Transverse colon (tissue), 4 donors: ENCODE measurements at regions not wholly inside any gene's neighbourhood (a gene's known extent, or its start where the extent isn't known, plus 50 kb on each side); places are given as distances from the start of the nearest gene placed in this dataset.

Experiments used
- DNase-seq: peaks from one replicate; pipeline ENCODE4 v3.0.0-alpha.2; 2019
- H3K27ac ChIP-seq, 4 donors: fragments of 200-600 bp; sonication (generic); 2 replicates each; pipeline ENCODE4 v1.5.1; 2016 to 2018; ENCODE audit warnings: inconsistent platforms in 4 of 4
- H3K27me3 ChIP-seq: fragments of 200-600 bp; sonication (generic); 2 replicates; pipeline ENCODE4 v1.5.1; 2017; ENCODE audit warnings: inconsistent platforms
- H3K36me3 ChIP-seq, 4 donors: fragments of 200-600 bp; sonication (generic); 2 replicates each; pipeline ENCODE4 v1.5.1; 2017 to 2019; ENCODE audit warnings: inconsistent platforms in 4 of 4
- H3K4me1 ChIP-seq, 4 donors: fragments of 200-600 bp; sonication (generic); 2 replicates each; pipeline ENCODE4 v1.5.1; 2017 to 2020; ENCODE audit warnings: inconsistent platforms in 4 of 4
- H3K4me3 ChIP-seq, 4 donors: fragments of 200-600 bp; sonication (generic); 1 replicate in 1 of 4; 2 replicates in 3 of 4; pipeline versions ENCODE4 v1.5.1 to v1.6.1; 2017 to 2019; ENCODE audit warnings: inconsistent platforms in 4 of 4
- H3K9me3 ChIP-seq, 2 donors: fragments of 200-600 bp; sonication (generic); 2 replicates each; pipeline ENCODE4 v1.5.1; 2017 to 2019; ENCODE audit warnings: inconsistent platforms in 2 of 2
- EP300 ChIP-seq: sonication (generic); formaldehyde crosslinking; IDR thresholded peaks from one replicate; pipeline ENCODE4 v1.6.1; 2017; ENCODE audit warnings: antibody characterized with exemption, low read depth
- POLR2A ChIP-seq: fragments of 450-650 bp; IDR thresholded peaks from one replicate; pipeline ENCODE4 v1.6.1; 2016; ENCODE audit warnings: antibody characterized with exemption, mild to moderate bottlenecking, moderate library complexity
- POLR2AphosphoS5 ChIP-seq, 3 donors: sonication (generic); formaldehyde crosslinking; IDR thresholded peaks; one replicate each; pipeline ENCODE4 v1.6.1; 2016; ENCODE audit warnings: antibody characterized with exemption in 3 of 3
- WGBS, 2 donors: methylation state at CpG; one replicate each; pipeline ENCODE4 v1.1.5; 2018; ENCODE audit warnings: low coverage in 1 of 2; 5-methylcytosine and 5-hydroxymethylcytosine counted together
- in situ Hi-C, 4 donors: fragments of 200-750 bp; cut with MboI; loops; one replicate each; pipeline versions ENCODE4 v1.15.0 to v1.15.1; 2017; ENCODE audit warnings: low sequenced_read_pairs in 3 of 4, low pct_ligation_motif_present in 1 of 4, low pct_unique_long_range_greater_than_20kb in 1 of 4
- intact Hi-C: fragments of 100-400 bp; cut with DNase I; formaldehyde crosslinking; loops from one replicate; pipeline ENCODE4 v1.15.1; 2023; ENCODE audit warnings: low total_unique reads
- TF ChIP-seq, protein P1 (sequence below), 5 experiments: fragments of 200-600 bp in 3 of 5; fragments of 450-650 bp in 2 of 5; sonication (generic) in 3 of 5; IDR thresholded peaks; 1 replicate in 2 of 5; 2 replicates in 3 of 5; pipeline ENCODE4 v1.5.1; 2016 to 2017; ENCODE audit warnings: antibody characterized with exemption in 5 of 5, inconsistent platforms in 3 of 5, mild to moderate bottlenecking in 2 of 5, moderate library complexity in 1 of 5

DNA sequence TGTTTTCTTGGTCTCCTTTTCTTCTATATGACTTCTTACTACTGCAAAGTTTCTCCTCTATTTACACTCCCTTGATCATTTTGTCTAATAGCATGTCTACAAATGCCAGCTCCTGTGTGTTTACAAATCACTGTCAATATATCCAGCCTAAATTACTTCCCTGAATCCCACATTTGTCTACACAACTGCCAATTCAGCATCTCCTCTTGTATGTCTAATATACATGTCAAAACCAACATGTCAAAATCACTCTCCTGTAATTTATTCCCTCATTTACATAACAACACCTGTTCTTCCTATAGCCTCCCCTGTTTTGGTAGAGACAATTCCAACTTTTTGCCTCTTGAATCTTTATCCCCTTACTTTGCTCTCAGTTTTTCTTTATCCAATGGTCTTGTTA is 359.3 kb downstream of the PLOD2 start:
- no peak for DNase-seq
- no peaks in the 10 kb centered on the region for H3K4me1 ChIP-seq
- H3K36me3 ChIP-seq: no peaks in the 10 kb centered on the region
- in situ Hi-C loops (no loop called here), intact Hi-C loops (no loop called here)
- TF ChIP-seq POLR2AphosphoS5 (IDR thresholded peaks at IDR 0.05) (no peak), POLR2A (no peak), EP300 (no peak)
- TF ChIP-seq, protein P1, sequence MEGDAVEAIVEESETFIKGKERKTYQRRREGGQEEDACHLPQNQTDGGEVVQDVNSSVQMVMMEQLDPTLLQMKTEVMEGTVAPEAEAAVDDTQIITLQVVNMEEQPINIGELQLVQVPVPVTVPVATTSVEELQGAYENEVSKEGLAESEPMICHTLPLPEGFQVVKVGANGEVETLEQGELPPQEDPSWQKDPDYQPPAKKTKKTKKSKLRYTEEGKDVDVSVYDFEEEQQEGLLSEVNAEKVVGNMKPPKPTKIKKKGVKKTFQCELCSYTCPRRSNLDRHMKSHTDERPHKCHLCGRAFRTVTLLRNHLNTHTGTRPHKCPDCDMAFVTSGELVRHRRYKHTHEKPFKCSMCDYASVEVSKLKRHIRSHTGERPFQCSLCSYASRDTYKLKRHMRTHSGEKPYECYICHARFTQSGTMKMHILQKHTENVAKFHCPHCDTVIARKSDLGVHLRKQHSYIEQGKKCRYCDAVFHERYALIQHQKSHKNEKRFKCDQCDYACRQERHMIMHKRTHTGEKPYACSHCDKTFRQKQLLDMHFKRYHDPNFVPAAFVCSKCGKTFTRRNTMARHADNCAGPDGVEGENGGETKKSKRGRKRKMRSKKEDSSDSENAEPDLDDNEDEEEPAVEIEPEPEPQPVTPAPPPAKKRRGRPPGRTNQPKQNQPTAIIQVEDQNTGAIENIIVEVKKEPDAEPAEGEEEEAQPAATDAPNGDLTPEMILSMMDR (IDR thresholded peaks at IDR 0.05): no peak
- no peaks in the 10 kb centered on the region for H3K27me3 ChIP-seq
- no peaks in the 10 kb centered on the region for H3K9me3 ChIP-seq
- no peak overlapping the region for H3K27ac ChIP-seq
- no peak overlapping the region for H3K4me3 ChIP-seq

DNA sequence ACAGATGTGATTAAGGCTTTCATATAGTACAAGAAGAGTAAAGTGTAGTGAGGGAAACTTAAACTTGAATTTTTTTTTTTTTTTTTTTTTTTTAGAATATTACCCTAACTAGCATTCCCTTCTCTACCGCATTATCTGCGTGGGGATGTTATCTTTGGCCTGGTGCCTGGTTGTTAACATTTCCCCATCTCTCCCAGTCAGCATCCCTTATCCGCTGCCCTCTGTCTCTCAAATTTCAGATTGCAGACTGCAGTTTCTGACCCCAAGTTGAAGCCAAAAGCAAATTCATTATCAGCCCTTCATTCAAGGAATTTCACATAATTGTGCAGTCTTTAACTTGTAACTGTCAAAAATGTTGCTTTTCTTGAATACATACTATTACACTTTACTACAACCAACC is 353.0 kb downstream of the PLOD2 start:
- Histone ChIP-seq H3K4me3 (no peak overlapping the region), H3K27ac (no peak overlapping the region), H3K4me1 (no peaks in the 10 kb centered on the region), H3K9me3 (no peaks in the 10 kb centered on the region), H3K27me3 (no peaks in the 10 kb centered on the region), H3K36me3 (no peaks in the 10 kb centered on the region)
- in situ Hi-C loops (no loop called here), intact Hi-C loops (no loop called here)
- TF ChIP-seq POLR2AphosphoS5 (IDR thresholded peaks at IDR 0.05) (no peak), POLR2A (no peak), EP300 (no peak)
- TF ChIP-seq, protein P1 (IDR thresholded peaks at IDR 0.05): no peak
- DNase-seq: no peak
- WGBS, 2 donors: 20 to 30% methylated on average over 2 to 3 of the region's 3 CpGs

DNA sequence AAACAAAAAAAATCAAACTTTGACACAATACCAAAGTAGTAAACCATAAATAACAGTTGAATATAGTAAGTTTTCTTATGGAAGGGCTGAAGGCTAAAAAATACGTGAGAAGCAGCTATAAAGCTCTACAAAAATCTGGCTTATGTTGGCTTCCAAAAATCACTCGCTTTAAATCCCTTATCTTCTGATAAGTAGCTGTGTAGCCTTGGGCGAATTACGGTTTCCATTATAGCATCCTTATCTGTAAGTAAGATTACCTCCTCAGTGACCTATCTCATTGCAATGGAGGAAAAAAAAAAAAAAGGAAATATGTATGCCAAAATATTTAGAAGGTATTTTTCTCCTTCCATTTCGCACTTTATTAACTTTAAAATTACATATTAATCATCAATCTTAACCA is 348.6 kb downstream of the PLOD2 start:
- in situ Hi-C loops (no loop called here), intact Hi-C loops (no loop called here)
- Histone ChIP-seq H3K4me3 (no peak overlapping the region), H3K27ac (no peak overlapping the region), H3K27me3 (no peaks in the 10 kb centered on the region), H3K36me3 (no peaks in the 10 kb centered on the region), H3K4me1 (no peaks in the 10 kb centered on the region), H3K9me3 (no peaks in the 10 kb centered on the region)
- 72 to 84% methylated on average over 4 to 5 of the region's 5 CpGs for WGBS, 2 donors
- DNase-seq: no peak
- no peak for TF ChIP-seq EP300
- TF ChIP-seq POLR2AphosphoS5 (IDR thresholded peaks at IDR 0.05): no peak
- TF ChIP-seq POLR2A: no peak
- TF ChIP-seq, protein P1 (IDR thresholded peaks at IDR 0.05): no peak

DNA sequence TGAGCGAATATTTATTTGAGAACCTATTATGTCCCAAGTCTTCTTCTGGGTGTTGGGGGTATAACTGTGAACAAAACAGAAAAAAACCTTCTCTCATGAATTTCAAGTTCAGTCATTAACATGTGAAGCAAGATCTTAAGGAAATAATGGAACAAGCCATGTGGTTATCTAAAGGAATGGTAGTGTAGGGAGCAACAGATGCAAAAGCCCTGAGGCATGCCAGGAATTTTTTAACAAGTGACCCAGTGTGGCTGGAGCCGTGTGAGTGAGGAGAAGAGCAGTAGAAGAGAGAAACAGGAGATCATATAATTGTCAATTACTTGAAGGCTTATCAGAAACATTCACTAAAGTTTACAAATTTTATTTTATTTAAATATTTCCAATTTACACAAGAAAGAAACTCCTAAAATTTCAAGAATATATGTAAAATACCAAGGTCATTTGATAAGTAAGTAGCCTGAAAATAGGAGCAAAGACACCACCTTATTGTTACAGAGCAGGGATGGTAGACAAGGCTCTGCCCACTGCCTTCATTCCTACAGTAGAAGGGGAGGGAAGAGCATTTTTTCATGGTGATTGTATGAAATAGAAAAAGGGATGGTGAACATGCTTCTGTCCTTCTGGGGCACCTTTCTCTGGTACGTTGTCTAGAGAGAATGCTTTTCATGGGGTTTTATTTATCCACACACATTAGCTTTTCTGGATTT is 345.1 kb downstream of the PLOD2 start:
- Histone ChIP-seq H3K4me1 (no peaks in the 10 kb centered on the region), H3K27me3 (no peaks in the 10 kb centered on the region), H3K36me3 (no peaks in the 10 kb centered on the region), H3K9me3 (no peaks in the 10 kb centered on the region), H3K27ac (no peak overlapping the region), H3K4me3 (no peak overlapping the region)
- TF ChIP-seq POLR2A (no peak), POLR2AphosphoS5 (IDR thresholded peaks at IDR 0.05) (no peak), EP300 (no peak)
- TF ChIP-seq, protein P1 (IDR thresholded peaks at IDR 0.05): no peak
- DNase-seq: no peak
- WGBS, 2 donors: 57 to 60% methylated on average over 3 of the region's 3 CpGs
- intact Hi-C loops (no loop called here), in situ Hi-C loops (no loop called here)
